GM06990 (cell line): ENCODE measurements at regions not wholly inside any gene's neighbourhood (a gene's known extent, or its start where the extent isn't known, plus 50 kb on each side); places are given as distances from the start of the nearest gene placed in this dataset.

Experiments used
- DNase-seq: peaks from one replicate; pipeline ENCODE4 v3.0.0-alpha.2; 2011; ENCODE audit not compliant: insufficient read length; ENCODE audit errors: extremely low read depth
- H3K27me3 ChIP-seq: replicated peaks from 2 replicates; pipeline ENCODE4 v1.6.0; 2011; ENCODE audit warnings: low read length; ENCODE audit not compliant: control insufficient read depth, insufficient read depth
- H3K36me3 ChIP-seq: 2 replicates; pipeline ENCODE4 v1.5.1; 2011; ENCODE audit warnings: low read length; ENCODE audit not compliant: control insufficient read depth, insufficient read depth
- H3K4me3 ChIP-seq: replicated peaks from 2 replicates; pipeline ENCODE4 v1.5.1; 2011; ENCODE audit warnings: low read depth, mild to moderate bottlenecking, control low read depth, low read length
- CTCF ChIP-seq: IDR thresholded peaks from 2 replicates; pipeline ENCODE4 v1.5.1; 2011; ENCODE audit warnings: low read length, control low read depth, mild to moderate bottlenecking, inconsistent platforms; ENCODE audit not compliant: insufficient read depth, poor library complexity, severe bottlenecking

- DNase-seq = no peak
- Histone ChIP-seq H3K36me3 (no peaks in the 10 kb centered on the region), H3K27me3 (peaks cover 3% of the 10 kb centered on the region), H3K4me3 (no peak overlapping the region)
- TF ChIP-seq CTCF = no peak
Observed at GRCh38 chr1:17926906-17927305, 171.8 kb downstream of the ACTL8 start.

- no peak for DNase-seq
- H3K27me3 ChIP-seq = peaks cover 3% of the 10 kb centered on the region
- no peaks in the 10 kb centered on the region for H3K36me3 ChIP-seq
- no peak overlapping the region for H3K4me3 ChIP-seq
- TF ChIP-seq CTCF = no peak
Observed at GRCh38 chr1:17927952-17928351, 172.8 kb downstream of the ACTL8 start.

GRCh38 chr1:17929224-17929623 is 174.1 kb downstream of the ACTL8 start:
- Histone ChIP-seq H3K27me3 (peaks cover 3% of the 10 kb centered on the region), H3K4me3 (no peak overlapping the region), H3K36me3 (no peaks in the 10 kb centered on the region)
- no peak for TF ChIP-seq CTCF
- DNase-seq = no peak

- no peak for TF ChIP-seq CTCF
- no peaks in the 10 kb centered on the region for H3K36me3 ChIP-seq
- no peak overlapping the region for H3K4me3 ChIP-seq
- no peak for DNase-seq
- peaks cover 3% of the 10 kb centered on the region for H3K27me3 ChIP-seq
Observed at GRCh38 chr1:17930635-17931034, 175.5 kb downstream of the ACTL8 start.

- Histone ChIP-seq H3K4me3 (no peak overlapping the region), H3K36me3 (no peaks in the 10 kb centered on the region), H3K27me3 (peaks cover 3% of the 10 kb centered on the region)
- no peak for TF ChIP-seq CTCF
- DNase-seq = no peak
Observed at GRCh38 chr1:17932164-17932563, 175.4 kb upstream of the IGSF21 start.

- no peak for DNase-seq
- no peak for TF ChIP-seq CTCF
- no peaks in the 10 kb centered on the region for H3K36me3 ChIP-seq
- no peak overlapping the region for H3K4me3 ChIP-seq
- H3K27me3 ChIP-seq = peaks cover 3% of the 10 kb centered on the region
Observed at GRCh38 chr1:17933501-17933900, 174.1 kb upstream of the IGSF21 start.
